ENCODE measurements at regions not wholly inside any gene's neighbourhood (a gene's known extent, or its start where the extent isn't known, plus 50 kb on each side); places are given as distances from the start of the nearest gene placed in this dataset.

DNA sequence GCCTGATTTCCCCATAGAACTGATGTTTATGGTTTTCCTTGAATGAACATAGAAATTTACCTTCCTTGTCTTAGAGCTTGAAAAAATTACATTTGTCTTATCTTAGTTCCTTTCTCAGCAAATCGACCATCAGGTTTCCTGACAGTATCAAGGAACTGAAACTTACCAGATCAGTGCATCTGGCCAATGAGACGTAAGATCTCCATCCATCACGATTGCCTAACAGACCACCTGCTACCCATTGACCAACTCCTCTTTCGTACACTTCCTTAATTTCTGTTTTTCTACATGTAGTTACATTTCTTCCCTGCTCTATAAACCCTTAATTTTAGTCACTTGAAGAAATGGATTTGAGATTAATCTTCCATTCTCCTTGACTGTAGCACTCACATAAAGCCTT is 57.4 kb upstream of the TMPRSS15 start:
- DNase-seq (ENCODE audit: low spot score) = no peak

- DNase-seq (ENCODE audit: low spot score) = no peak
Measured at GRCh38 chr21:18461743-18462142, 58.2 kb upstream of the TMPRSS15 start.

GRCh38 chr21:18467715-18468114 is 64.1 kb upstream of the TMPRSS15 start:
- DNase-seq (ENCODE audit: low spot score) = no peak

GRCh38 chr21:18468790-18469189 is 65.2 kb upstream of the TMPRSS15 start:
- no peak for DNase-seq (ENCODE audit: low spot score)

DNA sequence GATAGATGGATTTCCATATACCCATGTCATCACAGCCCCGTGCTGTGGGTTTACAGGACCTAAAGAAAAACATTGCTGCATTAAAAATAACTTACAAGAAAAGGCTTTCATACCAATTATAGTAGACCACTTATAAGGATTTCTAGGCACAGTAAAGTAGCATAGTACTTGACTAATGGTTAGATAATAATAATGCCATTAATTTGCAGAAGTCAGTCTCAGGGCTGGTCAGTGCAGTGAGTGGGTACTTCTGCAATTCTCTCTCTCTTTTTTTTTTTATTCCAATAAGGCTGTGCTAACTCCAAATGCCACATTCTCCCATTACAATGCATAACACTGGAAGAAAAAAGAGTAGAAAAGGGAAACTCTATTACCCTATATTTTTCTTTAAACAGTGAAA is 73.1 kb upstream of the TMPRSS15 start:
- DNase-seq (ENCODE audit: low spot score) = no peak

GRCh38 chr21:18477043-18477442 is 73.5 kb upstream of the TMPRSS15 start:
- DNase-seq (ENCODE audit: low spot score) = no peak

DNA sequence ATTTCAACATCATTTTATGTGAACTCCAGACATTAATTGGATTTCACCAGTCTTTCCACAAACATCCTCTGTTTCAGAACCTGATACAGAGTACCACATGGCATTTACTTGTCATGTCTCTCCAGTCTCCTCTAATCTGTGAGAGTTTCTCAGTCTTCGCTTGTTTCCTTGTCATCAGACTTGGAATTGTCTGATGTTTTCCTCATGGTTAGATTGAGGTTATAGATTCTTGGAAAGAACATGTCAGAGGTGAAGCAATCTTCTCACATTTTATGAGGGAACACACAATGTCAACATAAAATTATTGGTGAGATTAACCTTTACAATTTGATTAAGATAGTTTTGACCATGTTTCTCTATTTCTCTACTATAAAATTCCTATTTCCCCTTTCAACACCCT is 74.9 kb upstream of the TMPRSS15 start:
- DNase-seq (ENCODE audit: low spot score) = no peak

DNA sequence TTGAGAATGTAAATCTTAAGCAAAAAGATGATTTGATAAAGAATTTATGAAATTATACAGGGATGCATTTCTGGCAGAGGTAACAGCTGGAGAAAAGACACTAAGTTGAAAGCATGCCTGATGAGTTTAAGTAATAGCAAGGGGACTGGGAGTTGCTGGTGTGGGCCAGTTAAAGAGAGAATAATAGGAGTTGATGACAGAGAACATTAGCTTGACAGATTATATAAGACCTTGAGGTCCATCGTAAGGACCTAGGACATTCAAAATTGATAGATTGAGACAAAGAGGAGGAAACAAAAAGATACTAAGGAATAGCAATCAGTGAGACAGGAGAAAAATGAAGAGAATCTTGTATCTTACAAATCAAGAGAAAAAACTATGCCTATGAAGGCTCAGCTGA is 84.7 kb upstream of the TMPRSS15 start:
- no peak for DNase-seq (ENCODE audit: low spot score)

- DNase-seq (ENCODE audit: low spot score) = no peak
Measured at GRCh38 chr21:18493422-18493821, 89.8 kb upstream of the TMPRSS15 start.

DNA sequence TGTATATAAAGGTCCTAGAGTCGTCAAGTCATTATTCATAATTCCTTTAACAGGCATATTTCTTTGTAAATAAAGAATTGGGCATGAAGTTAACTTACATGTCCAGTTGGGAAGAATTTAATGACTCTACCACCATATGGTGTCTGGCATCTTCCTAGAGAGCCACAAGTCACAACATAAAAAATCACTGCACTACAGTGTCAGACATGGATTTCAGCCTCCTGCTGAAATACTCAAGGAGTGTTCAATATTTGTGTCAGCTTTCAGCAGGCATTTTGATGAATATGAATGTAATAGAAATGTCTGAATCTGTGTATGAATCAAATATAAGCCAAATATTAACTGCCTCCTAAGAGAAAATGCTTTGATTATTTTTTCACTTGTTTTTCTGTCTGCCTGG is 91.9 kb upstream of the TMPRSS15 start:
- no peak for DNase-seq (ENCODE audit: low spot score)

- DNase-seq (ENCODE audit: low spot score) = no peak
Measured at GRCh38 chr21:18498431-18498830, 94.8 kb upstream of the TMPRSS15 start.

GRCh38 chr21:18499761-18500376 is 96.3 kb upstream of the TMPRSS15 start:
- DNase-seq (ENCODE audit: low spot score) = no peak

GRCh38 chr21:18518054-18518481 is 114.5 kb upstream of the TMPRSS15 start:
- no peak for DNase-seq (ENCODE audit: low spot score)

- DNase-seq (ENCODE audit: low spot score) = no peak
Measured at GRCh38 chr21:18521204-18521603, 117.6 kb upstream of the TMPRSS15 start.

DNA sequence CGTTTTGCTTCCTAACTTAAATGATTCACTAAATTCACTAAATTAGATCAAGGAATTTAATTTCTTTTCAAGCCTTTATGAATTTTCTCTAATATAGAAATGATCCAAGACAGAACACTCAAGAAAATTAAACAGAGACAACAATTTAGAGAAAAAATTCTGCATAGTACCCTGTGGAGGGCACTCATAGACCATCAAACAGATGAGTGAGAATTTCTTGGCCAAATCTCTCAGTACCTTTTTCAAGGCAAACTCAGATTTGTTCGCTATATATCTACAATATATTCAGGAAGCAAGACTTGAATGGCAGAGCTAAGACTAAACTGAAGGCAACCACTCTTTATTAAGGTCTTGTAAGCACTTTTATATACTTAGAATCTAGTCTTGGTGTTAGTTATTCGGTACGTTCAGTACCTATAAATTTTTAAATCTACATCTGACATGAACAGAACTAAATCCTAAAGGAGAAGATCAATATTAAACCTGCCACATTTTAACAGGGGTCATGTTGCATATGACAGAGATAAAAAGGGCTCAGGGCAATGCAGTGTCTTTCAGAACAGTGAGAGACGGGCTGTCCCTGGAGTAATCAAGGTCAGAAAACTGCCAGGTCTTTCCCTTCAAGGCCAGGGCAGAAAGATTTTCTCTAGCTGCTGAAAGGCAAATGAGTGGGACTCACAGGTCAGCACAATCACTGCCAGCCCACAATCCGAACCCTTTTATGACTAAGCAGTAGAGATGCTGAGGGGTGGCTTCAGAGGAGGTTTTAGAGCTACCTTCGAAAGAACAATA is 118.8 kb upstream of the TMPRSS15 start:
- DNase-seq (ENCODE audit: low spot score) = no peak

DNA sequence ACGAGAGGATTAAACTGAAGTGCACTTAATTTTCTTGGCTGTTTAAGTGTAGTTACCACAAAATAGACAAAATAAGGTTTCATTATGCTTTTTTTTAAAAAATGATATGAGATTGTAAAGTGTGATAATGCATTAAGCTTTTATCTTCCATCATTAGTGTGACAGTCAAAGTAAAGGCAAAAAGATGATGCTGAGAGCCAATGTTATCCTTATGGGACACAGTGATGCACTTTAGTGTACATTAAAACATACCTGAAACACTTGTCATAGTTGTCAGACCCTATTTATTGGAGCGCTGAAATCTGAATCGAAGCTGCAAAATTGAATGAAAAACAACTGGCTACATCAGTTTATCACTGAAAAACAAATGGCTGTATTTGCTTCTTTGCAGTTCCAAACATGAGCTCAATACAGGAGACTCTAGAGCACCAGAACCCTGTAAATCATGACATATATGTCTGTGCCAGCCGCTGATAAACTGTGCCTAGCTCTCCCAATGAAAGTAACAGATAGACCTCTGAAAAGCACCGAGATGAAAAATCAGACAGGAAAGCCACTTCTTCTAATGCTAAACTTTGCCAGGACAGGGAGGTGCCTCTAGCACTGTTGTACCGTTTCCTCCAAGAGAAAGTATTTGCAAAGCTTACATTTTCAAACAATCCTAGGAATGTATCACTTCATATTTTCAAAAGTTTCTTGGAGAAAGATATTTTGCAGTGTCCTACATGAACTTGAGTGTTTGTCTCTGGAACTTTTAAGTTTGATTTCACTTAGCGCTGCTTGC is 120.7 kb upstream of the TMPRSS15 start:
- no peak for DNase-seq (ENCODE audit: low spot score)

GRCh38 chr21:18529254-18529653 is 125.7 kb upstream of the TMPRSS15 start:
- no peak for DNase-seq (ENCODE audit: low spot score)

GRCh38 chr21:18542081-18542480 is 138.5 kb upstream of the TMPRSS15 start:
- no peak for DNase-seq (ENCODE audit: low spot score)

DNA sequence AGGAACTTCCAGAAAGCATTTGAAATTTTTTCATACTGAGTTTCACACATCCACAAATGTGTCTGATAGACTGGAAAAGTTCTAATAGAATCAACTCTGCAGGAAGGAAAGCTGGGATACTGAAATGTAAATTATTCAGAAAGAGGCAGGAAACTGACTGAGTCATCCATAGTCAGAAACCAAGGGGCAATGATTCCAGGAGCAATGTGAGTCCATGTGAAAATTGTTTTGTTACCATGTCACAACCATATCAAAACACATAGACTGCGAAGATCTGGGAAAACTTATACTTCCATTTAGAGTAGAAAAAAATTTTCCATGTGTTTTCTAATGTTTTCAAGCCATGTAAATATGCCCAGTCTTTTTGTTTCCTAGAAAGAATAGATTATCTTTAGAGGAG is 142.3 kb upstream of the TMPRSS15 start:
- no peak for DNase-seq (ENCODE audit: low spot score)

GRCh38 chr21:18547347-18547746 is 143.8 kb upstream of the TMPRSS15 start:
- DNase-seq (ENCODE audit: low spot score) = no peak

DNA sequence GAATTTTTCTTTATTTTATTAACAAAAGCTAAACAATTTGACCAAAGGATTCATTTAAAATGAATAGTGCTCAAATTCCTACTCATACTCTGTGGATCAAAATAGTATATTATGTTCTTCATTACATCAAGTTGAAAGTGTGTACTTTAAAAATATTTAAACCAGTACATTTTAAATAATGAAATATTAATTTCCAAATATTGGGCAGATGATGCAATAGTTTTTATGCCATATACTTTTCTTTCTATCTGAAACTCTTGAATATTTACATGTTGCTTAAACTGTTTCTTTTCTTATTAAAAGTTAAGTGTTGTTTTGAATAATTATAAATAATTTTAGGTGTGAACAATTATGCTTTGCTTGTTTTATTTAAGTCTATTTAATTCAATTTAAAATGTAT is 144.7 kb upstream of the TMPRSS15 start:
- DNase-seq (ENCODE audit: low spot score) = no peak

GRCh38 chr21:18549214-18549905 is 145.8 kb upstream of the TMPRSS15 start:
- no peak for DNase-seq (ENCODE audit: low spot score)

All from AG08396 (cell line).